B cell (primary cell): ENCODE measurements at regions not wholly inside any gene's neighbourhood (a gene's known extent, or its start where the extent isn't known, plus 50 kb on each side); places are given as distances from the start of the nearest gene placed in this dataset.

Experiments used
- ATAC-seq: fragments of 200-7000 bp; cut with Tn5 transposase; one replicate; pipeline ENCODE4 v1.10.0; 2021; ENCODE audit warnings: low read depth, mild to moderate bottlenecking, moderate number of reproducible peaks, moderate library complexity
- CTCF ChIA-PET: fragments of 350-600 bp; sonication (Branson Sonifier 250); formaldehyde crosslinking; loops from one replicate; lab custom pipeline; 2021; ENCODE audit warnings: antibody characterized with exemption, inconsistent platforms; lab: Charles Lee
- POLR2A ChIA-PET: fragments of 350-600 bp; sonication (Branson Sonifier 250); formaldehyde crosslinking; loops from one replicate; lab custom pipeline; 2021; ENCODE audit warnings: antibody characterized with exemption; lab: Charles Lee
- DNase-seq: peaks from one replicate; pipeline ENCODE4 v3.0.0; 2013
- H2AFZ ChIP-seq: 2 replicates; pipeline ENCODE4 v1.6.1; 2012; ENCODE audit warnings: mild to moderate bottlenecking, low read depth, low read length; ENCODE audit not compliant: insufficient read depth, poor library complexity, severe bottlenecking
- H3K27ac ChIP-seq, 2 donors: 1 replicate in 1 of 2; 2 replicates in 1 of 2; pipeline ENCODE4 v1.5.1; 2012 to 2013; ENCODE audit warnings: low read length in 2 of 2, mild to moderate bottlenecking in 2 of 2, moderate library complexity in 1 of 2
- H3K27me3 ChIP-seq, 4 experiments: fragments of 200-600 bp in 1 of 4; sonication (generic) in 1 of 4; replicated peaks in 1 of 4; 1 replicate in 2 of 4; 2 replicates in 2 of 4; pipeline versions ENCODE4 v1.6.1 to v1.7.0; 2013 to 2016; ENCODE audit warnings: low read length in 3 of 4, mild to moderate bottlenecking in 2 of 4, mixed read lengths in 1 of 4, moderate library complexity in 1 of 4; ENCODE audit not compliant: insufficient read depth in 4 of 4, control insufficient read depth in 3 of 4; ENCODE audit errors: control extremely low read depth in 1 of 4
- H3K36me3 ChIP-seq, 2 experiments: replicated peaks in 1 of 2; 1 replicate in 1 of 2; 2 replicates in 1 of 2; pipeline versions ENCODE4 v1.6.1 to v1.7.1; 2013; ENCODE audit warnings: low read length in 1 of 2; ENCODE audit not compliant: insufficient read depth in 2 of 2, control insufficient read depth in 1 of 2; ENCODE audit errors: control extremely low read depth in 1 of 2, extremely low read depth in 1 of 2
- H3K4me1 ChIP-seq, 2 donors: fragments of 200-600 bp in 1 of 2; sonication (generic) in 1 of 2; 1 replicate in 1 of 2; 2 replicates in 1 of 2; pipeline versions ENCODE4 v1.5.1 to v1.6.1; 2013 to 2017; ENCODE audit warnings: low read length in 2 of 2; ENCODE audit not compliant: control insufficient read depth in 2 of 2, insufficient read depth in 2 of 2
- H3K4me2 ChIP-seq: replicated peaks from 2 replicates; pipeline ENCODE3; 2012; ENCODE audit warnings: mild to moderate bottlenecking, low read depth, low read length; ENCODE audit not compliant: poor library complexity, severe bottlenecking
- H3K4me3 ChIP-seq, 5 experiments: fragments of 200-600 bp in 1 of 5; sonication (generic) in 1 of 5; 1 replicate in 3 of 5; 2 replicates in 2 of 5; pipeline versions ENCODE4 v1.5.1 to v1.7.0; 2011 to 2016; ENCODE audit warnings: low read length in 4 of 5, mild to moderate bottlenecking in 4 of 5, low read depth in 2 of 5, control low read depth in 1 of 5, moderate library complexity in 1 of 5; ENCODE audit not compliant: insufficient read depth in 1 of 5; ENCODE audit errors: control extremely low read depth in 1 of 5, extremely low read depth in 1 of 5
- H3K79me2 ChIP-seq: fragments of 200-600 bp; sonication (generic); one replicate; pipeline ENCODE4 v1.6.0; 2016; ENCODE audit warnings: low read length; ENCODE audit not compliant: control insufficient read depth, insufficient read depth
- H3K9ac ChIP-seq: fragments of 200-600 bp; sonication (generic); 2 replicates; pipeline ENCODE4 v1.6.1; 2017; ENCODE audit warnings: mild to moderate bottlenecking, low read length, moderate library complexity
- H3K9me3 ChIP-seq, 3 donors: one replicate each; pipeline versions ENCODE4 v1.6.1 to v1.7.1; 2013; ENCODE audit warnings: low read length in 2 of 3; ENCODE audit not compliant: control insufficient read depth in 2 of 3, insufficient read depth in 1 of 3; ENCODE audit errors: control extremely low read depth in 1 of 3
- H4K20me1 ChIP-seq: 2 replicates; pipeline ENCODE4 v1.6.0; 2012; ENCODE audit warnings: mild to moderate bottlenecking, low read length; ENCODE audit not compliant: insufficient read depth, control insufficient read depth, poor library complexity, severe bottlenecking
- H3K27ac Mint-ChIP-seq: one replicate; pipeline ENCODE4 v1.8.0; 2021; ENCODE audit warnings: mixed read lengths
- H3K27me3 Mint-ChIP-seq: one replicate; pipeline ENCODE4 v1.8.0; 2021; ENCODE audit warnings: mixed read lengths
- H3K4me1 Mint-ChIP-seq: one replicate; pipeline ENCODE4 v1.8.0; 2021; ENCODE audit warnings: mixed read lengths
- H3K4me3 Mint-ChIP-seq: one replicate; pipeline ENCODE4 v1.8.0; 2021; ENCODE audit warnings: mixed read lengths
- H3K9me3 Mint-ChIP-seq: one replicate; pipeline ENCODE4 v1.8.0; 2022; ENCODE audit warnings: mixed read lengths; ENCODE audit not compliant: insufficient read depth
- EZH2 ChIP-seq: IDR thresholded peaks from 2 replicates; pipeline ENCODE4 v1.6.1; 2012; ENCODE audit warnings: borderline replicate concordance, low read depth, mild to moderate bottlenecking, moderate library complexity, low read length; ENCODE audit not compliant: insufficient read depth, poor library complexity, severe bottlenecking
- WGBS: methylation state at CpG from one replicate; pipeline ENCODE4 v1.1.5; 2013; ENCODE audit warnings: missing lambda C conversion rate; ENCODE audit not compliant: insufficient coverage; 5-methylcytosine and 5-hydroxymethylcytosine counted together
- intact Hi-C: fragments of 100-400 bp; cut with micrococcal nuclease; formaldehyde crosslinking; loops from one replicate; pipeline ENCODE4 v1.10.0; 2022
- TF ChIP-seq, protein P1 (sequence below): fragments of 200-600 bp; IDR thresholded peaks from one replicate; pipeline ENCODE4 v1.8.0; 2022; ENCODE audit warnings: antibody characterized with exemption, mild to moderate bottlenecking

DNA sequence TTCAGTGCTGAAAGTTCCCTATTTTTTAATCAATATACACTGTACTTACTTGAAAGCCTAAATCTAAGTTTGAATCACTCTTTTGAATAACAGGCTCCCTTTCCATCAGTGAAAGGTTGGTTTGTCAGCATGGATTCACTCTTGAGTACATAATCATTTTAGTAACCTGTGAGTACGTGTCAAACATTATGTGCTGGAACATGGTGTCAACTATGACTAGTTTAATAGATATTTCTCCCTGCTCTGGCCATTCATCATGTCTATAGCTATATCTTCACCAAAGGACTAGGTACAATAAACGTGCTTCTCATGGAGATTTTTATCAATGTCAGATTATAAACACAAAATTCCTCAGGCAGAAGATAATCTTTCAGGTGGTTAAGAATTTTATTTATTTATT is 61.7 kb upstream of the MDFIC start:
- CTCF ChIA-PET, result no interaction called here
- no peak overlapping the region for H3K27ac ChIP-seq
- no peaks in the 10 kb centered on the region for H3K27me3 ChIP-seq
- no peaks in the 10 kb centered on the region for H3K36me3 ChIP-seq
- no peaks in the 10 kb centered on the region for H4K20me1 ChIP-seq
- DNase-seq, result no peak
- H3K4me3 ChIP-seq, result no peak overlapping the region
- H3K9ac ChIP-seq, result no peak overlapping the region
- H3K9me3 Mint-ChIP-seq, result no peaks in the 10 kb centered on the region
- no peak for TF ChIP-seq EZH2
- TF ChIP-seq, protein P1, sequence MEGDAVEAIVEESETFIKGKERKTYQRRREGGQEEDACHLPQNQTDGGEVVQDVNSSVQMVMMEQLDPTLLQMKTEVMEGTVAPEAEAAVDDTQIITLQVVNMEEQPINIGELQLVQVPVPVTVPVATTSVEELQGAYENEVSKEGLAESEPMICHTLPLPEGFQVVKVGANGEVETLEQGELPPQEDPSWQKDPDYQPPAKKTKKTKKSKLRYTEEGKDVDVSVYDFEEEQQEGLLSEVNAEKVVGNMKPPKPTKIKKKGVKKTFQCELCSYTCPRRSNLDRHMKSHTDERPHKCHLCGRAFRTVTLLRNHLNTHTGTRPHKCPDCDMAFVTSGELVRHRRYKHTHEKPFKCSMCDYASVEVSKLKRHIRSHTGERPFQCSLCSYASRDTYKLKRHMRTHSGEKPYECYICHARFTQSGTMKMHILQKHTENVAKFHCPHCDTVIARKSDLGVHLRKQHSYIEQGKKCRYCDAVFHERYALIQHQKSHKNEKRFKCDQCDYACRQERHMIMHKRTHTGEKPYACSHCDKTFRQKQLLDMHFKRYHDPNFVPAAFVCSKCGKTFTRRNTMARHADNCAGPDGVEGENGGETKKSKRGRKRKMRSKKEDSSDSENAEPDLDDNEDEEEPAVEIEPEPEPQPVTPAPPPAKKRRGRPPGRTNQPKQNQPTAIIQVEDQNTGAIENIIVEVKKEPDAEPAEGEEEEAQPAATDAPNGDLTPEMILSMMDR, result no peak
- no peak overlapping the region for H3K4me3 Mint-ChIP-seq
- no peak overlapping the region for H2AFZ ChIP-seq
- no peaks in the 10 kb centered on the region for H3K9me3 ChIP-seq
- no peak overlapping the region for H3K27ac Mint-ChIP-seq
- H3K4me1 Mint-ChIP-seq, result no peaks in the 10 kb centered on the region
- WGBS, result no CpG with 5 or more reads among the region's 2 CpGs
- no peaks in the 10 kb centered on the region for H3K4me1 ChIP-seq
- H3K79me2 ChIP-seq, result no peaks in the 10 kb centered on the region
- ATAC-seq, result no peak
- no peaks in the 10 kb centered on the region for H3K27me3 Mint-ChIP-seq
- no peak overlapping the region for H3K4me2 ChIP-seq
- intact Hi-C loops, result loop anchor here (10.0 kb wide), 1 partner anchor 825 kb away; no protein-coding TSS in a partner anchor
- POLR2A ChIA-PET, result no interaction called here

GRCh38 chr7:114862406-114862805 is 59.5 kb upstream of the MDFIC start:
- H3K4me3 ChIP-seq, result no peak overlapping the region
- DNase-seq (no peak), ATAC-seq (no peak)
- H3K27me3 ChIP-seq, result no peaks in the 10 kb centered on the region
- H4K20me1 ChIP-seq, result no peaks in the 10 kb centered on the region
- Mint-ChIP-seq H3K4me1 (no peaks in the 10 kb centered on the region), H3K27ac (no peak overlapping the region), H3K9me3 (no peaks in the 10 kb centered on the region), H3K4me3 (no peak overlapping the region), H3K27me3 (no peaks in the 10 kb centered on the region)
- no peaks in the 10 kb centered on the region for H3K9me3 ChIP-seq
- H3K36me3 ChIP-seq, result no peaks in the 10 kb centered on the region
- TF ChIP-seq EZH2, result no peak
- TF ChIP-seq, protein P1, result no peak
- intact Hi-C loops, result loop anchor here (10.0 kb wide), 1 partner anchor 822 kb away; no protein-coding TSS in a partner anchor
- no peak overlapping the region for H3K9ac ChIP-seq
- CTCF ChIA-PET, result interaction anchor here (0.8 to 6.4 kb wide), 3 partner anchors 13 to 818 kb away, joined by 3 to 87 read pairs (median 5); no protein-coding TSS in a partner anchor
- H3K79me2 ChIP-seq, result no peaks in the 10 kb centered on the region
- no CpG with 5 or more reads among the region's 2 CpGs for WGBS
- no peaks in the 10 kb centered on the region for H3K4me1 ChIP-seq
- no peak overlapping the region for H3K4me2 ChIP-seq
- POLR2A ChIA-PET, result no interaction called here
- H3K27ac ChIP-seq, result no peak overlapping the region
- H2AFZ ChIP-seq, result no peak overlapping the region
